ENCODE measurements at regions not wholly inside any gene's neighbourhood (a gene's known extent, or its start where the extent isn't known, plus 50 kb on each side); places are given as distances from the start of the nearest gene placed in this dataset.

GRCh38 chr1:190022709-190023108 lies 455.0 kb downstream of the BRINP3 start:
- DNase-seq = no peak
- Histone ChIP-seq H3K27ac (replicated peaks) (no peak overlapping the region), H3K36me3 (no peaks in the 10 kb centered on the region), H3K4me3 (no peak overlapping the region), H3K4me1 (no peaks in the 10 kb centered on the region), H3K9me3 (replicated peaks) (peaks cover 11% of the 10 kb centered on the region), H3K27me3 (ENCODE audit: low read depth) (no peaks in the 10 kb centered on the region)
- no peak for TF ChIP-seq CTCF (IDR thresholded peaks at IDR 0.05; ENCODE audit: borderline replicate concordance)
- intact Hi-C loops (cut with micrococcal nuclease) = no loop called here

GRCh38 chr1:190029441-190029840 lies 448.2 kb downstream of the BRINP3 start:
- TF ChIP-seq CTCF (IDR thresholded peaks at IDR 0.05; ENCODE audit: borderline replicate concordance) = no peak
- Histone ChIP-seq H3K4me3 (no peak overlapping the region), H3K4me1 (no peaks in the 10 kb centered on the region), H3K9me3 (replicated peaks) (peaks cover 21% of the 10 kb centered on the region), H3K36me3 (no peaks in the 10 kb centered on the region), H3K27me3 (ENCODE audit: low read depth) (no peaks in the 10 kb centered on the region), H3K27ac (replicated peaks) (no peak overlapping the region)
- intact Hi-C loops (cut with micrococcal nuclease) = no loop called here
- DNase-seq = no peak

GRCh38 chr1:190043655-190044054 lies 434.0 kb downstream of the BRINP3 start:
- H3K9me3 ChIP-seq (replicated peaks) = peaks cover 16% of the 10 kb centered on the region
- no peak for DNase-seq
- H3K27me3 ChIP-seq (ENCODE audit: low read depth) = no peaks in the 10 kb centered on the region
- intact Hi-C loops (cut with micrococcal nuclease) = no loop called here
- H3K27ac ChIP-seq (replicated peaks) = no peak overlapping the region
- TF ChIP-seq CTCF (IDR thresholded peaks at IDR 0.05; ENCODE audit: borderline replicate concordance) = no peak
- H3K4me3 ChIP-seq = no peak overlapping the region
- H3K36me3 ChIP-seq = no peaks in the 10 kb centered on the region
- no peaks in the 10 kb centered on the region for H3K4me1 ChIP-seq

- no peak for TF ChIP-seq CTCF (IDR thresholded peaks at IDR 0.05; ENCODE audit: borderline replicate concordance)
- intact Hi-C loops (cut with micrococcal nuclease) = no loop called here
- H3K27ac ChIP-seq (replicated peaks) = no peak overlapping the region
These were observed 431.4 kb downstream of the BRINP3 start for GRCh38 chr1:190046231-190046630.

More at GRCh38 chr1:190046231-190046630, 431.4 kb downstream of the BRINP3 start:
- H3K4me1 ChIP-seq = no peaks in the 10 kb centered on the region
- DNase-seq = no peak
- no peak overlapping the region for H3K4me3 ChIP-seq
- no peaks in the 10 kb centered on the region for H3K36me3 ChIP-seq
- H3K27me3 ChIP-seq (ENCODE audit: low read depth) = no peaks in the 10 kb centered on the region
- peaks cover 20% of the 10 kb centered on the region for H3K9me3 ChIP-seq (replicated peaks)
